ENCODE measurements at regions not wholly inside any gene's neighbourhood (a gene's known extent, or its start where the extent isn't known, plus 50 kb on each side); places are given as distances from the start of the nearest gene placed in this dataset.

DNA sequence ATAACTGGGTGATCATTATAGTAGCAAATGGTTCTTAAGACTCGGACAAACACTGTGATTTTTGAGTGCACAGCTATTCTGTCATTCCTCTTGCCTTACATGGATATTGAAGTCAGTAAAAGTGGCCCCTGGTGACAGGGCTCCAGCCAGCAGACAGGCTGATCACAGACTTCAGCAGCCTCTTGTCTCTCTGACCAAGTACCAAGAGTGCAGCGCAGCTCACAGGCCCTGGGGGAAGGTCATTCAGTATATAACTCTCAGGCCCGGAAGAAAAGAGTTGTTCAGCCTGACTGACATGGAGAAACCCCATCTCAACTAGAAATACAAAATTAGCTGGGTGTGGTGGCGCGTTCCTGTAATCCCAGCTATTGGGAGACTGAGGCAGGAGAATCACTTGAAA, 202.6 kb downstream of the HRH4 start:
- POLR2A ChIA-PET, result no interaction called here
- H3K9me3 ChIP-seq (ENCODE audit: control insufficient read depth, insufficient read depth, low read depth, low read length), result no peaks in the 10 kb centered on the region
- no peak for ATAC-seq
- CTCF ChIA-PET, result no interaction called here
- TF ChIP-seq REST (IDR thresholded peaks at IDR 0.05; ENCODE audit: insufficient read depth in 1 of 2, low read depth in 2 of 2, low read length in 1 of 2) (no peak), TCF7L2 (IDR thresholded peaks at IDR 0.05; ENCODE audit: low read depth, low read length) (no peak), POLR2AphosphoS5 (IDR thresholded peaks at IDR 0.05; ENCODE audit: low read depth, low read length) (no peak), SIN3A (IDR thresholded peaks at IDR 0.05; ENCODE audit: borderline replicate concordance, insufficient read depth, low read depth, low read length) (no peak)
- TF ChIP-seq, protein P1, sequence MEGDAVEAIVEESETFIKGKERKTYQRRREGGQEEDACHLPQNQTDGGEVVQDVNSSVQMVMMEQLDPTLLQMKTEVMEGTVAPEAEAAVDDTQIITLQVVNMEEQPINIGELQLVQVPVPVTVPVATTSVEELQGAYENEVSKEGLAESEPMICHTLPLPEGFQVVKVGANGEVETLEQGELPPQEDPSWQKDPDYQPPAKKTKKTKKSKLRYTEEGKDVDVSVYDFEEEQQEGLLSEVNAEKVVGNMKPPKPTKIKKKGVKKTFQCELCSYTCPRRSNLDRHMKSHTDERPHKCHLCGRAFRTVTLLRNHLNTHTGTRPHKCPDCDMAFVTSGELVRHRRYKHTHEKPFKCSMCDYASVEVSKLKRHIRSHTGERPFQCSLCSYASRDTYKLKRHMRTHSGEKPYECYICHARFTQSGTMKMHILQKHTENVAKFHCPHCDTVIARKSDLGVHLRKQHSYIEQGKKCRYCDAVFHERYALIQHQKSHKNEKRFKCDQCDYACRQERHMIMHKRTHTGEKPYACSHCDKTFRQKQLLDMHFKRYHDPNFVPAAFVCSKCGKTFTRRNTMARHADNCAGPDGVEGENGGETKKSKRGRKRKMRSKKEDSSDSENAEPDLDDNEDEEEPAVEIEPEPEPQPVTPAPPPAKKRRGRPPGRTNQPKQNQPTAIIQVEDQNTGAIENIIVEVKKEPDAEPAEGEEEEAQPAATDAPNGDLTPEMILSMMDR (IDR thresholded peaks at IDR 0.05), result no peak
- H3K27me3 ChIP-seq (ENCODE audit: control insufficient read depth, insufficient read depth, low read length), result no peaks in the 10 kb centered on the region; the same call in 1 of the 2 replicates
- in situ Hi-C loops (cut with HindIII; ENCODE audit: low pct_unique_long_range_greater_than_20kb, low sequenced_read_pairs) (loop anchor here (10.0 kb wide), 1 partner anchor 78 kb away; no protein-coding TSS in a partner anchor), intact Hi-C loops (cut with micrococcal nuclease; ENCODE audit: unreplicated experiment) (no loop called here)
- no peak overlapping the region for H3K4me3 ChIP-seq (ENCODE audit: low read depth in 2 of 2, low read length in 2 of 2)
- 0 out of 2 replicates have a peak, but pooled peaks cover 3% of the 10 kb centered on the region for H3K4me1 ChIP-seq (ENCODE audit: control insufficient read depth, insufficient read depth, low read length)
- H3K36me3 ChIP-seq (ENCODE audit: control insufficient read depth, insufficient read depth, low read length), result no peaks in the 10 kb centered on the region
- no TSS peak for BruUV-seq (replicated peaks)
- no peak overlapping the region for H3K27ac ChIP-seq (ENCODE audit: low read length)
- DNase-seq (ENCODE audit: low read depth, low spot score), result no peak

- intact Hi-C loops (cut with micrococcal nuclease; ENCODE audit: unreplicated experiment) (no loop called here), in situ Hi-C loops (cut with HindIII; ENCODE audit: low pct_unique_long_range_greater_than_20kb, low sequenced_read_pairs) (loop anchor here (10.0 kb wide), 1 partner anchor 84 kb away; no protein-coding TSS in a partner anchor)
- ChIA-PET CTCF (no interaction called here), POLR2A (no interaction called here)
- no peak overlapping the region for H3K4me3 ChIP-seq (ENCODE audit: low read depth in 2 of 2, low read length in 2 of 2)
- no peak overlapping the region for H3K27ac ChIP-seq (ENCODE audit: low read length)
- H3K36me3 ChIP-seq (ENCODE audit: control insufficient read depth, insufficient read depth, low read length), result no peaks in the 10 kb centered on the region
- BruUV-seq (replicated peaks), result no TSS peak
- TF ChIP-seq POLR2AphosphoS5 (IDR thresholded peaks at IDR 0.05; ENCODE audit: low read depth, low read length), result no peak
- TF ChIP-seq, protein P1 (IDR thresholded peaks at IDR 0.05), result no peak
- TF ChIP-seq REST (IDR thresholded peaks at IDR 0.05; ENCODE audit: insufficient read depth in 1 of 2, low read depth in 2 of 2, low read length in 1 of 2), result no peak
- TF ChIP-seq TCF7L2 (IDR thresholded peaks at IDR 0.05; ENCODE audit: low read depth, low read length), result no peak
- no peak for TF ChIP-seq SIN3A (IDR thresholded peaks at IDR 0.05; ENCODE audit: borderline replicate concordance, insufficient read depth, low read depth, low read length)
- ATAC-seq (no peak), DNase-seq (ENCODE audit: low read depth, low spot score) (no peak)
- no peaks in the 10 kb centered on the region for H3K4me1 ChIP-seq (ENCODE audit: control insufficient read depth, insufficient read depth, low read length)
- no peaks in the 10 kb centered on the region for H3K9me3 ChIP-seq (ENCODE audit: control insufficient read depth, insufficient read depth, low read depth, low read length)
- peaks cover 7% of the 10 kb centered on the region; the same call in 1 of the 2 replicates for H3K27me3 ChIP-seq (ENCODE audit: control insufficient read depth, insufficient read depth, low read length)
These were observed 208.6 kb downstream of the HRH4 start for GRCh38 chr18:24669015-24669414.
